GM21515 (cell line): ENCODE measurements at regions not wholly inside any gene's neighbourhood (a gene's known extent, or its start where the extent isn't known, plus 50 kb on each side); places are given as distances from the start of the nearest gene placed in this dataset.

Experiments used
- ATAC-seq: cut with Tn5 transposase; IDR thresholded peaks from one replicate; pipeline ENCODE4 v1.9.1; 2021; ENCODE audit not compliant: unreplicated experiment

- ATAC-seq = no peak
These were observed 130.0 kb downstream of the KATNIP start for GRCh38 chr16:27679899-27680298.

GRCh38 chr16:27681681-27682080 lies 131.7 kb downstream of the KATNIP start:
- ATAC-seq = no peak

- no peak for ATAC-seq
These were observed 134.1 kb downstream of the KATNIP start for GRCh38 chr16:27684047-27684446.

GRCh38 chr16:27685807-27686206 lies 135.9 kb downstream of the KATNIP start:
- no peak for ATAC-seq

GRCh38 chr16:27686926-27687325 lies 137.0 kb downstream of the KATNIP start:
- no peak for ATAC-seq

- ATAC-seq = no peak
These were observed 137.7 kb downstream of the KATNIP start for GRCh38 chr16:27687605-27688004.

- ATAC-seq = no peak
These were observed 139.8 kb downstream of the KATNIP start for GRCh38 chr16:27689711-27690110.

- no peak for ATAC-seq
These were observed 140.7 kb downstream of the KATNIP start for GRCh38 chr16:27690608-27691007.

GRCh38 chr16:27691721-27692120 lies 141.8 kb downstream of the KATNIP start:
- ATAC-seq = no peak

- ATAC-seq = no peak
These were observed 142.6 kb downstream of the KATNIP start for GRCh38 chr16:27692576-27692975.

- no peak for ATAC-seq
These were observed 145.2 kb downstream of the KATNIP start for GRCh38 chr16:27695161-27695560.

- no peak for ATAC-seq
These were observed 148.3 kb downstream of the KATNIP start for GRCh38 chr16:27698266-27698665.

- no peak for ATAC-seq
These were observed 148.8 kb downstream of the KATNIP start for GRCh38 chr16:27698746-27699145.

- ATAC-seq = no peak
These were observed 149.6 kb downstream of the KATNIP start for GRCh38 chr16:27699540-27699939.

- no peak for ATAC-seq
These were observed 150.5 kb downstream of the KATNIP start for GRCh38 chr16:27700304-27700995.

GRCh38 chr16:27701381-27701780 lies 151.4 kb downstream of the KATNIP start:
- no peak for ATAC-seq

GRCh38 chr16:27703121-27703520 lies 153.2 kb downstream of the KATNIP start:
- no peak for ATAC-seq

- ATAC-seq = no peak
These were observed 153.6 kb downstream of the KATNIP start for GRCh38 chr16:27703545-27703944.

- no peak for ATAC-seq
These were observed 154.3 kb downstream of the KATNIP start for GRCh38 chr16:27704252-27704651.

GRCh38 chr16:27706156-27706865 lies 156.4 kb downstream of the KATNIP start:
- no peak for ATAC-seq

- no peak for ATAC-seq
These were observed 157.1 kb downstream of the KATNIP start for GRCh38 chr16:27706866-27707685.

- ATAC-seq = no peak
These were observed 158.7 kb downstream of the KATNIP start for GRCh38 chr16:27708651-27709050.
